ENCODE measurements at regions not wholly inside any gene's neighbourhood (a gene's known extent, or its start where the extent isn't known, plus 50 kb on each side); places are given as distances from the start of the nearest gene placed in this dataset.
"Not testable (repeated sequence)": the region's sequence is repeated elsewhere in the genome, so short reads cannot be mapped to it uniquely, and the experiment has no call there.

DNA sequence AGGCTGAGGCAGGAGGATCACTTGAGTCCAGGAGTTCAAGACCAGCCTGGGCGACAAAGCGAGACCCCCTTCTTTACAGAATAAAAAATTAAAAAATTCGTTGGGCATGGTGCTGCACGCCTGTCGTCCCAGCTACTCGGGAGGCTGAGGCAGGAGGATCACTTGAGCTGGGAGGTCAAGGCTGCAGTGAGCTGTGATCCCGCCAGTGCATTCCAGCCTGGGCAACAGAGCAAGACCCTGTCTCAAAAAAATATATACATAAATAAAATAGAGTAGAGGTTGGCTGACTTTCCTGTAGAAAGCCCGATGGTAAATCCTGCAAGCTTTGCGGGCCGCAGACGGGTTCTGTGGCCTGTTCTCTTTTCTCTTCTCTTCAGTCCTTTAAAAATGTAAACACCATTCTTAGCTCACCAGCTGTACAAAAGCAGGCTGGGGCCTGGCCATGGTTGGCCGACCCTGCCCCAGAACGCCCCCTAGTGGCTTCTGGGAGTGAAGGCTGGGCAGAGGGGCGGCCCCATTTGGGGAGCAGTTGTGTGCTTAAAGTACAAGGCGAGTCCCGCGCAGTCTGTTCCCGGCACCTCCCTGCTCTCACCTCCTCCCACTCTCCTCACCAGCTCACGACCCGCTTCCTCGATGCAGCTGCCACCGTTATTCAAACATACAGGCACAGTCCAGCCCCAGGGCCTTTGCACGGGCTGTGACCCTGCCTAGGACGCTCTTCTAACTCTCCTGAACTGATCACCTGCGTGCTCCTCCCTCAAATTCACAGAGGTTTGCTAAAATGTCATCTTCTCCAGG lies 109.5 kb downstream of the CRLF3 start:
- not testable (repeated sequence) for H3K4me3 ChIP-seq
- peak overlapping the region in 1 of 21 experiments; percentile 4 for H3K27ac ChIP-seq

- H3K27ac ChIP-seq: not testable (repeated sequence)
Measured at GRCh38 chr17:30713805-30714204, 110.7 kb downstream of the CRLF3 start.

DNA sequence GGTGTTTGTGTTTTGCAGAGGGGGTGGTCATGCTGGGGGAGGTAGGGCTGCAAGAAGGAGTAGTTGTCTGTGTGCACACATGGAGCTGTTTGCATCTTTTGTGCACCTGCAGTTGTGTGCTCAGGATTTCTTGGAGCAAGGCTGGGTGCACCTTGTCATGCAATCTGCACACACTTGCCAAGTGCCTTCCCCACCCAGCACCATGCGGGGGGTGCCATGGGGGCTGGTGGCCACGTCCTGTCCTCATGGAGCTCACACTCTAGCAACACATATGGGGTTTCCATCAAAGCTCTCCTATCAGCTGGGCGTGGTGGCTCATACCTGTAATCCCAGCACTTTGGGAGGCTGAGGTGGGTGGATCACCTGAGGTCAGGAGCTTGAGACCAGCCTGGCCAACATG lies 111.6 kb downstream of the CRLF3 start:
- H3K4me3 ChIP-seq, H3K27ac ChIP-seq: not testable (repeated sequence)

More at GRCh38 chr17:30713805-30714204, 110.7 kb downstream of the CRLF3 start:
- not testable (repeated sequence) for H3K4me3 ChIP-seq

DNA sequence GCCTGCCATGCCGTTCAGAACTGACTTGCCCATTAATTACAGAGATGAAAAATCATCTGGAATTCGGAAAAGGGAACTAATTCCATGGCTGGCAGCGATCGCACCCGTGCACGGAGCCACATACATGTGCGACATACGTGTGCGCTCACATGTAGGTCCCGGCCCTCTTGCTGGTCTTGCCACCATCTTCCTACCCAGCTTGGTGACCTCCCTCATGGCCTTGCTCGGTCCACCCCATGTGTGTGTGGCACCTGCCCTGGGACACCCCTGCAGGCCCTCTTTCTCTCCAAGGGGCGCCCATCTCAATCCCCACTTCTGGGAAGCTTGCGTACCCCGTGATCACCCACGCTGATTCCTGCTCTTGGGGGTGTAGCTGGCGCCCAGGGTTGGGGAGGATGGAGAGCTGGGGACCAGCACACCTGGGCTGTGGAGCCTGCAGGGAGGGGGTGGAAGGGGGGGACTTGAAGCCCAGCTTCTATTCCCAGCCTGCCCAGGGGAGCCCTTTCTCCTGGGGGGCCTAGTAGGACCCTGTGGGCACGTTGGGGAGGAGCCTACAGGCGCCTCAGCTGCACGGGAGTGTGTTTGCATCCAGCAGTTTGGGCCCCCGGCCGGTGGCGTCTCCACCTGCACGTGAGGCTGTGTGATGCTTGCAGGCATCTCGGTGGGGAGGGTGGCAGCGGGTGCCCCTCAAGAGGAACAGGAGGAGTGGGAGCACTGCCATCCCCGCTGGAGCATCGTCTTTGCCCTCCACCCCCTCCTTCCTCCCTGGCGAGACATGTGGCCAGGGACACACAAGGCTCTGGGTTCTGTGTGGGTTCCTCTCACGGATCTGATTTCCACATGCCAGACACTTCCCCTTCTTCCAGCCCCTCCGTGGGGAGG lies 112.6 kb downstream of the CRLF3 start:
- not testable (repeated sequence) for H3K4me3 ChIP-seq, H3K27ac ChIP-seq

GRCh38 chr17:30711176-30711575 lies 113.3 kb downstream of the CRLF3 start:
- Histone ChIP-seq H3K27ac (peak overlapping the region in 1 of 21 experiments; percentile 9), H3K4me3 (peak overlapping the region in 1 of 7 experiments; percentile 84)

- Histone ChIP-seq H3K27ac (peak overlapping the region in 19 of 21 experiments; percentile 22 to 87 (median 56)), H3K4me3 (peak overlapping the region; percentile 54 to 87 (median 76))
Measured at GRCh38 chr17:30710276-30711088, 114.0 kb downstream of the CRLF3 start.

- peak overlapping the region in 20 of 21 experiments; percentile 22 to 87 (median 58) for H3K27ac ChIP-seq
Measured at GRCh38 chr17:30709561-30710275, 114.8 kb downstream of the CRLF3 start.

GRCh38 chr17:30709096-30709495 lies 115.4 kb downstream of the CRLF3 start:
- Histone ChIP-seq H3K27ac (peak overlapping the region in 18 of 21 experiments; percentile 25 to 87 (median 74)), H3K4me3 (peak overlapping the region; percentile 54 to 87 (median 76))

More at GRCh38 chr17:30709561-30710275, 114.8 kb downstream of the CRLF3 start:
- peak overlapping the region; percentile 54 to 87 (median 76) for H3K4me3 ChIP-seq

DNA sequence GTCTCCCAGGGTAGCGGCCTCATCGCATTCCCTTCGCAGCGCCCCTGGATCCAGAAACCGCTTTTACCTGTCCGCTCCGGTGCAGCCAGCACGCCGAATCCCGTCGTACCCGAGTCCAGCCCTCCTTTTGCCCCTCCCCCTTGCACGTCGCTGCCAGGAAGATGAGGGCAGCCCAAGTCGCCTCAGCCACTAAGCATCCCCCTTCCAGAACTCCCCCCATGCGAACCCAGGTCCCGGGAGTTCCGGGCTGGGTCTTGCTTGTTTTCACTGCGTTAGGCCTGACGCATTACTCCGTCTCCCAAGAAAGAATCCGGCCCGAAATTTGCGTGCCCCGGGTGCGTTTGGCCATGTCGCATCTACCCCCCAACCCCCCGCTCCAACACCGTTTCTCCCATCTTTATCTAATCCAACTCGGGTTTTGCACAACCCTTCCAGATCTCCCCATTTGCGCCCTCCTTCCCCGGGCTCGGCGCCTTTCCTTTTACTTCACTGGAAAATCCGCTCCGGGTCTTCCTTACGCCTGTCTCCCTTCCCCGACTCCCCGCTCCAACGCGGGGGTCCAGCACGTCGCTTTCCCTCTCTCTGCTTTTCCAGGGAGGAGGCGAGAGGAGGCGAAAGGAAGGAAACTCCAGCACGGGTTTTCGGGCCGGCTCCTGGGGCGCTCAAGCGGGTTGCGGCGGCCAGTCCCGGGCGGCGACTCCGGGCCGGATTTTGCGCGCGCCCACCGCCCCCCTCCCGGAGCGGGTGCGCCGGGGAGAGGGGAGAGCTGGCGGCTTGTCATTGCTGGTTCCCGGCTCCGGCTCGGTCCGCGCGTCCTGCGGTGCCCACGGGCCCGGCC lies 116.0 kb downstream of the CRLF3 start:
- H3K27ac ChIP-seq: peak overlapping the region; percentile 18 to 80 (median 72)

DNA sequence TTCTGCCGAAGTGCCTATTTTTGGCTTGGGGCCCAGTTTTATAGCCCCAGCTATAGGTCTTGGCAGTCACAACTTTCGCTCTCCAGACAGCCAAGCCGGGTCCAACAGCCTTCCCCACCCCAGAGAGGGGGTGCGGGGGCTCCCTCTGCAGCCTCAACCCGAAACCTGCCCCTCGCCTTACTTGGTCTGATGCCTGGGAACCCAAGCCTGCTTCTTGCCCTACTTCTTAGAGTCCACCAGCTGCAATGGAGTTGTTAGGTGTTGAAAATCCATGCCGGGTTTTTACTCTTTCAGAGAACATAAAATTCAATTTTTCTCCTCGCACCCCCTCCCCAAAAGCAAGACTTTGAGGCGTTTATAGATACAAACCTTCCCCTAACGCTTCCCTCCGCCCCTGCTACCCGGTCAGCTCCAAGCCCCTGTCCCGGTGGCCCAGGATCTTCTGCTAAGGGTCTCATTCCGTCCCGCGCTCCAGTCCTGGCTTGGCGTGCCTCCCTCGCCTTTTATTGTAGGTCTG lies 116.7 kb downstream of the CRLF3 start:
- Histone ChIP-seq H3K27ac (peak overlapping the region in 20 of 21 experiments; percentile 25 to 80 (median 73)), H3K4me3 (peak overlapping the region; percentile 53 to 87 (median 76))

More for the DNA sequence above, 116.0 kb downstream of the CRLF3 start:
- H3K4me3 ChIP-seq: peak overlapping the region; percentile 53 to 87 (median 76)

GRCh38 chr17:30706461-30707335 lies 117.8 kb downstream of the CRLF3 start:
- H3K27ac ChIP-seq: not testable (repeated sequence)
- H3K4me3 ChIP-seq: peak overlapping the region in 1 of 7 experiments; percentile 11

DNA sequence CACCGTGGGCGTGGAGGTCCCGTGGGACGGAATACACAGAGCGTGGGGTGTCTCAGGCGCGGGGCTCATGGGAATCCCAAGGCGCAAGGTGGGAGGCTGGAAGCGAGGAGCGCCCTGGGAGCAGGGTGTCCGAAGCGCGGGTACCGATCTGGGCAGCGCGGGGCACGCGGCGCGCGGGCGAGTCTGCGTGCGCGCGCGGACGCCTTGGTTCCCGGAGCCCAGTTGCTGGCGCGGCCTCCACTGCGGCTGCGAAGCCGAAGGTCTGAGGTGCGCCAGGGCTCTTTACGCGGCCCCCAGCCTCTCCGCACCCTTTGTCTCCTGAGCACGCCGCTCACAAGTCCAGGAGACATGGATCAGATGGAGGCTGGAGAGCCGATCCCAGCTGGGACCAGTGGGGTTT lies 118.5 kb downstream of the CRLF3 start:
- peak overlapping the region in 2 of 7 experiments; percentile 11 to 26 for H3K4me3 ChIP-seq
- not testable (repeated sequence) for H3K27ac ChIP-seq

DNA sequence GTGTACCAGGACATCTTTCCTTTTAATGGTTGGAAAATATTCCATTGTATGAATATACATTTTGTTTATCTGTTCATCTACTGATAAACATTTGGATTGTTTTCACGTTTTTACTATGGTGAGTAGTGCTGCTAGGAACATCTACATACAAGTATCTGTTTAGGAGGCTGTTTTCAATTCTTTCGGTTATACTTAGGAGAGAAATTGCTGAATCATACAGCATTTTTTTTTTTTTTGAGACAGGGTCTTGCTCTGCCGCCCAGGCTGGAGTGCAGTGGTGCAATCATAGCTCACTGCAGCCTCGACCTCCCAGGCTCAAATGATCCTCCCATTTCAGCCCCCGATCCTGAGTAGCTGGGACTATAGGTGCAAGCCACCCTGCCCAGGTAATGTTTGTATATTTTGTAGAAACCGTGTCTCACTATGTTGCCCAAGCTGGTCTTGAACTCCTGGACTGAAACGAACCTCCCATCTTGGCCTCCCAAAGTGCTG lies 122.9 kb downstream of the CRLF3 start:
- H3K27ac ChIP-seq: no peak overlapping the region
- H3K4me3 ChIP-seq: no peak overlapping the region

DNA sequence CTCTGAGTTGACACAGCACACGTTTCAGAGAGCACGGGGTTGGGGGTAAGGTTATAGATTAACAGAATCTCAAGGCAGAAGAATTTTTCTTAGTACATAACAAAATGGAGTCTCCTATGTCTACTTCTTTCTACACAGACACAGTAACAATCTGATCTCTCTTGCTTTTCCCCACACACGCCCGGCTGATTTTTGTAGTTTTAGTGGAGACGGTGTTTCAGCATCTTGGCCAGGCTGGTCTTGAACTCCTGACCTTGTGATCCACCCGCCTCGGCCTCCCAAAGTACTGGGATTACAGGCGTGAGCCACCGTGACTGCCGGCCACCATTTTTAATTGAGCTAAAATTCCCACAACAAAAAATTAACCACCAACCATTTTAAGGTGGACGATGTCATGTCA lies 123.7 kb downstream of the CRLF3 start:
- not testable (repeated sequence) for H3K4me3 ChIP-seq, H3K27ac ChIP-seq

DNA sequence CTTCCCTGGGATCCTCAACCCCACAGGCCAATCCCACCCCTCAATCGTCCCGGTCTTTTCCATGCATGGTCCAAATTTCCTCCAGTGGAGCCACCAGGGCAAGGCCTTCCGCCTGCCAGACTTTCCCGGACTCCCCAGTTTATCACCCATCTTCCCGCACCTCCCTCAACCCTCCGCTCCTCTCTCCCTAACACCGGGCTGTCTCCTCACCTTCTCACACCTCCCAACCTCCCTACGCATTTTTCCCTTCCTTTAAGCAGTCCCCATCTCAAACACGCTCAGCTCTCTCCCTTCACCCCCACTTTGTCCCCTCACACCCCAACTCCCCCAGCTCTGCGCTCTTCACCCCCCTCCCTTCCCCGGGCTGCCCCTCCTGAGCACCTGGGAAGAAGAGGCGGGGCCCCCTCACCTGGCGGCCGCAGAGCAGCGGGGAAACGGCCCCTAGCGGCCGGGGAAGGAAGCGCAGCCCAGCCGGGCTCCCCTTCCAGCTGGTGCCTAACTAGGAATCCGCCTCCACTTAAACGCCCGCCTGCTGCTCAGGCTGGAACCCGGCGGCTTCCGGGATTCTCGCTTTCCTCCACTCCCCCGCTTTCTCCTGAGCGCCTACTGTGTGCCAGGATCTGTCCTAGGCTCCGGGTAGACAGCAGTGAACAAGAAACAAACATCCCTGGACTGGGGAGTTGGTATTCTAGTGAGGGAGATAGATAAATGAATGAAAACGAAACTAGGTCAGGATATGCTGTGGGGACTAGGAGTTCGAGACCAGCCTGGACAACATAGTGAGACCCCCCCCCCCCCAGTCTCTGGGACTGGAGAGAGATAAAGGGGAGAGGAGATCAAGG lies 126.7 kb downstream of the CRLF3 start:
- H3K27ac ChIP-seq: not testable (repeated sequence)
- peak overlapping the region in 6 of 7 experiments; percentile 11 to 22 (median 15) for H3K4me3 ChIP-seq

DNA sequence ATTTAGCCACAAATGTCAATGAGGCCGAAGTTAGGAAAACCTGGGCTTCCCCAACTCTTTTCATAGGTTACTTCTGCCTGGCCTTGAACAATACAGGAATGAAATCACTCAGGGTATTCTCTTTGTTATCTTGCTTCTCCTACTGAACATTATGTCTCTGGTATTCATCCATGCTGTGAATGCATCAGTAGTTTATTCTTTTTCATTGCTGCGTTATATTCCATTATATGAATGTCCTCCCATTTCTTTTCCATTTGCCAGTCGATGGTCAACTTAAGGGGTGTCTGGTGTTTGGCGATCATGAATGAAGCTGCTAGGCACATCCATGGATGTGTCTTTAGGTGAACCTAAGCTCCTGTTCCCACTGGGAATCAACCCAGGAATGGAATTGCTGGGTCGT lies 128.3 kb downstream of the CRLF3 start:
- Histone ChIP-seq H3K4me3 (no peak overlapping the region), H3K27ac (no peak overlapping the region)
